Sigmoid colon (tissue), 6 donors: ENCODE measurements at regions not wholly inside any gene's neighbourhood (a gene's known extent, or its start where the extent isn't known, plus 50 kb on each side); places are given as distances from the start of the nearest gene placed in this dataset.

Experiments
- DNase-seq: peaks from one replicate; pipeline ENCODE4 v3.0.0-alpha.2; 2019
- H3K27ac ChIP-seq, 4 donors: fragments of 200-600 bp; sonication (generic); one replicate each; pipeline ENCODE4 v1.5.1; 2016 to 2019; ENCODE audit warnings: mild to moderate bottlenecking in 1 of 4
- H3K27me3 ChIP-seq, 3 donors: fragments of 200-600 bp; sonication (generic); one replicate each; pipeline ENCODE4 v1.5.1; 2019; ENCODE audit warnings: mild to moderate bottlenecking in 1 of 3
- H3K36me3 ChIP-seq, 4 donors: fragments of 200-600 bp; sonication (generic); one replicate each; pipeline ENCODE4 v1.5.1; 2016 to 2019
- H3K4me1 ChIP-seq, 4 donors: fragments of 200-600 bp; sonication (generic); one replicate each; pipeline ENCODE4 v1.5.1; 2017 to 2019
- H3K4me3 ChIP-seq, 4 donors: fragments of 200-600 bp; sonication (generic); one replicate each; pipeline ENCODE4 v1.5.1; 2017 to 2019; ENCODE audit warnings: mild to moderate bottlenecking in 2 of 4, moderate library complexity in 1 of 4
- H3K9me3 ChIP-seq, 4 donors: fragments of 200-600 bp in 3 of 4; sonication (generic) in 3 of 4; one replicate each; pipeline versions ENCODE4 v1.5.1 to v1.6.1; 2013 to 2019
- EP300 ChIP-seq, 4 donors: sonication (generic); formaldehyde crosslinking; IDR thresholded peaks; one replicate each; pipeline ENCODE4 v1.6.1; 2017; ENCODE audit warnings: antibody characterized with exemption in 4 of 4
- POLR2A ChIP-seq, 2 donors: fragments of 450-650 bp; IDR thresholded peaks; one replicate each; pipeline ENCODE4 v1.6.1; 2016; ENCODE audit warnings: antibody characterized with exemption in 2 of 2, mild to moderate bottlenecking in 2 of 2, moderate library complexity in 2 of 2
- POLR2AphosphoS5 ChIP-seq, 4 donors: sonication (generic); formaldehyde crosslinking; IDR thresholded peaks; one replicate each; pipeline ENCODE4 v1.6.1; 2017; ENCODE audit warnings: antibody characterized with exemption in 4 of 4
- WGBS, 2 donors: extraction: QIAGEN DNeasy Blood & Tissue Kit; methylation state at CpG; one replicate each; pipeline ENCODE4 v1.1.7; 2013; 5-methylcytosine and 5-hydroxymethylcytosine counted together
- intact Hi-C: fragments of 100-400 bp; cut with DNase I; formaldehyde crosslinking; loops from one replicate; pipeline ENCODE4 v1.15.1; 2023
- TF ChIP-seq, protein P1 (sequence below), 4 experiments: fragments of 450-650 bp in 3 of 4; fragments of 200-600 bp in 1 of 4; IDR thresholded peaks; one replicate each; pipeline ENCODE4 v1.5.1; 2016 to 2019; ENCODE audit warnings: antibody characterized with exemption in 4 of 4, mild to moderate bottlenecking in 3 of 4, moderate library complexity in 2 of 4
- donor health status: healthy with polysubstance abuse.
- donor health status: healthy.

DNA sequence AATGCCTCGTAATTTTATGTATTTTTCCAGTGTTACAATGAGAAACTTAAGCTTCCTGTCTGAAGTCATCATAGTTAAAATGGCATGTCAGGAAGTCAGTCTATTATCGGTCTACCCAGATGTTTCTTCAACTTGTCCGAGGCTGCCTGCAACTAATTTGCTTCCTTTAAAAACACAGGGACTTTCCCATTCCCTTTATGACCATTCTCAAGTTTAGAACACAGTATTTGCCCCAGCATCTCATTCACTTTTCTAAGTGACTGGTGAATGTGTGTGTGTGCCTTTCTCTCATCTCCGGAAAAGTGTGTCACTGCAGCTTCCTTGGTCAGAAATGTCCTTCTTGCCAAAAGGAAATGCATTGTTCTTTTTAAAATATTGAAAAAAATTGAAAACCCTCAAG is 466.6 kb downstream of the RAP2B start:
- 34 to 66% methylated on average over 4 of the region's 4 CpGs for WGBS, 2 donors
- H3K27ac ChIP-seq, result no peak overlapping the region
- H3K36me3 ChIP-seq, result no peaks in the 10 kb centered on the region
- no peak for DNase-seq
- no peaks in the 10 kb centered on the region for H3K9me3 ChIP-seq
- intact Hi-C loops, result no loop called here
- no peaks in the 10 kb centered on the region for H3K27me3 ChIP-seq
- H3K4me1 ChIP-seq, result no peaks in the 10 kb centered on the region
- no peak for TF ChIP-seq EP300 (IDR thresholded peaks at IDR 0.05)
- TF ChIP-seq POLR2AphosphoS5 (IDR thresholded peaks at IDR 0.05), result no peak
- no peak for TF ChIP-seq POLR2A (IDR thresholded peaks at IDR 0.05)
- TF ChIP-seq, protein P1, sequence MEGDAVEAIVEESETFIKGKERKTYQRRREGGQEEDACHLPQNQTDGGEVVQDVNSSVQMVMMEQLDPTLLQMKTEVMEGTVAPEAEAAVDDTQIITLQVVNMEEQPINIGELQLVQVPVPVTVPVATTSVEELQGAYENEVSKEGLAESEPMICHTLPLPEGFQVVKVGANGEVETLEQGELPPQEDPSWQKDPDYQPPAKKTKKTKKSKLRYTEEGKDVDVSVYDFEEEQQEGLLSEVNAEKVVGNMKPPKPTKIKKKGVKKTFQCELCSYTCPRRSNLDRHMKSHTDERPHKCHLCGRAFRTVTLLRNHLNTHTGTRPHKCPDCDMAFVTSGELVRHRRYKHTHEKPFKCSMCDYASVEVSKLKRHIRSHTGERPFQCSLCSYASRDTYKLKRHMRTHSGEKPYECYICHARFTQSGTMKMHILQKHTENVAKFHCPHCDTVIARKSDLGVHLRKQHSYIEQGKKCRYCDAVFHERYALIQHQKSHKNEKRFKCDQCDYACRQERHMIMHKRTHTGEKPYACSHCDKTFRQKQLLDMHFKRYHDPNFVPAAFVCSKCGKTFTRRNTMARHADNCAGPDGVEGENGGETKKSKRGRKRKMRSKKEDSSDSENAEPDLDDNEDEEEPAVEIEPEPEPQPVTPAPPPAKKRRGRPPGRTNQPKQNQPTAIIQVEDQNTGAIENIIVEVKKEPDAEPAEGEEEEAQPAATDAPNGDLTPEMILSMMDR (IDR thresholded peaks at IDR 0.05), result no peak
- H3K4me3 ChIP-seq, result no peak overlapping the region

DNA sequence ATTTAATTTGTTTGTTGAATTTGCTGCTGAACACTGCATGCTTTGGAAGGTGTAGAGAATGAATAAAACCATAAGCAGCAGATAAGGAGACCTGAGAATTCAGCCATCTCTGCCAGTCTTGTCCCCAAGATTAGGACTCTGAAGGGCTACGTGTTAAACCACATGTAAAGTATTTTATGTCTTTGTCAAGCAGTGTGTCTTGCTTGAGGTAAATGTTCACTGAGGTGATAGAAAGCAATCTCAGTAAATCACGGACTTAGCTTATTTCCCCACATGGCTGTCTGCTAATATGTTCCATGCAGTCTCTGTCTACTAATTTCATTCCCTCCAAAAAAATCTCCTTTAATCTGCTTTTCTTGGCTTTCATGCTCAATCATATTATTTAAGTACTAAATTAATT is 467.1 kb downstream of the RAP2B start:
- WGBS, 2 donors, result 85 to 92% methylated on average over 2 of the region's 2 CpGs
- TF ChIP-seq POLR2A (IDR thresholded peaks at IDR 0.05) (no peak), POLR2AphosphoS5 (IDR thresholded peaks at IDR 0.05) (no peak), EP300 (IDR thresholded peaks at IDR 0.05) (no peak)
- TF ChIP-seq, protein P1 (IDR thresholded peaks at IDR 0.05), result no peak
- H3K4me3 ChIP-seq, result no peak overlapping the region
- H3K27me3 ChIP-seq, result no peaks in the 10 kb centered on the region
- no peak overlapping the region for H3K27ac ChIP-seq
- H3K36me3 ChIP-seq, result no peaks in the 10 kb centered on the region
- DNase-seq, result no peak
- H3K4me1 ChIP-seq, result no peaks in the 10 kb centered on the region
- intact Hi-C loops, result no loop called here
- H3K9me3 ChIP-seq, result no peaks in the 10 kb centered on the region

DNA sequence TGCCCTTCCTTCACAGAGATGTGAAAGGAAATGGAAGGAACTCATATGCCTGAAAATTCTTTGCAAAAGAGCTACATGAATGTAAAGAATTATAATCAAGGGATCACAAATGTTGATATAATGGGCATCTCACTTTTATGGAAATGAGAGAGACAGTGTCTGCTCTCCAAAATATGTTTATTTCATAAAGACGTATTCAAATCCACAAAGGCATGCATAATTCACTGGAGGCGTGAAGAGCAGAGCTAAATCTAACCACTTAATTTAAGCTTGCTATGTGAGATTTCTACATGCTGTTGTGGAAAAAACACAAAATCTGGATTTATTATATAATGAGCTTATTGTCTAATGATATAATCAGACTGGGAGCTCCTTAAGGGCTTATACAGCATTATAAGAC is 469.1 kb downstream of the RAP2B start:
- Histone ChIP-seq H3K27ac (no peak overlapping the region), H3K4me1 (no peaks in the 10 kb centered on the region), H3K27me3 (no peaks in the 10 kb centered on the region), H3K4me3 (no peak overlapping the region), H3K9me3 (no peaks in the 10 kb centered on the region), H3K36me3 (no peaks in the 10 kb centered on the region)
- intact Hi-C loops, result no loop called here
- DNase-seq, result no peak
- no peak for TF ChIP-seq EP300 (IDR thresholded peaks at IDR 0.05)
- TF ChIP-seq POLR2AphosphoS5 (IDR thresholded peaks at IDR 0.05), result no peak
- TF ChIP-seq POLR2A (IDR thresholded peaks at IDR 0.05), result no peak
- TF ChIP-seq, protein P1 (IDR thresholded peaks at IDR 0.05), result no peak
- 79 to 92% methylated on average over 2 of the region's 2 CpGs for whole genome bisulfite sequencing, 2 donors

DNA sequence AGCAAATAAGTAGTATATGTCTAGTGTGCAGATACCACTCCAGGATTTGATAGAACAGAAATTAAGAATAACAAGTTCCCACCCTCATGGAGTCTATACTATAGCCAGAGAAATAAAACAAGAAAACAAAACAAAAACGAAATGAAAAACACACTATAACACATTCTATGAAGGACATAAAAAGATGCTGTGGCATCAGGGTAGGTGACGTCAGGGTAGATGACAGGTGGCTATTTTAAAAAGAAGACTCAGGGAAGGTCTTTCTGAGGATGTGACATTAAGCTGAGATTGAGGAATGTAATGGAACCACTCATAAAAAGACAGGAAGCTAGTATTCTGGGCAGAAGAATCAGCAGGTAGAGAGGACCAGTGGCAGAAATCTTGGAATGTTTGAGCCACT is 469.6 kb downstream of the RAP2B start:
- TF ChIP-seq POLR2AphosphoS5 (IDR thresholded peaks at IDR 0.05) (no peak), POLR2A (IDR thresholded peaks at IDR 0.05) (no peak), EP300 (IDR thresholded peaks at IDR 0.05) (no peak)
- TF ChIP-seq, protein P1 (IDR thresholded peaks at IDR 0.05), result no peak
- intact Hi-C loops, result no loop called here
- 72 to 89% methylated on average over 2 of the region's 2 CpGs for WGBS, 2 donors
- Histone ChIP-seq H3K9me3 (no peaks in the 10 kb centered on the region), H3K4me1 (no peaks in the 10 kb centered on the region), H3K27me3 (no peaks in the 10 kb centered on the region), H3K36me3 (no peaks in the 10 kb centered on the region), H3K27ac (no peak overlapping the region), H3K4me3 (no peak overlapping the region)
- DNase-seq, result no peak

DNA sequence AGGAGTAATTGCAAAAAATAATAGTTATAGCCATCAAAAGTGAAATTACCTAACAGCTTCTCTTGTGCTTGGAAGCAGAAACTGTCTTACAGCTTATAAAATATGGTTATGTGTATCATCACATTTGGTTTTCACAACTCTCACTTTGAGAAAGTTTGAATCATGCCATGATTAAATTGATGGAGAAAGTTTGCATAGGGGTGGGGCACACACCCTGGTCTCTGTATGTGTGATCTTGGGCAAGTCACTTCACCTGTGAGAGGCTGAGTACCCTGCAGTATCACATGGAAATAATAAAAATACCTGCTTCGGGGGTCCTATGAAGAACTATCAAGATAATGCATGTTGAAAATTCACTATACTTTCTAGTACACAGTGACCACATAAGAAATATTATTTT is 471.4 kb downstream of the RAP2B start:
- Histone ChIP-seq H3K27ac (no peak overlapping the region), H3K9me3 (no peaks in the 10 kb centered on the region), H3K4me3 (no peak overlapping the region), H3K36me3 (no peaks in the 10 kb centered on the region), H3K27me3 (no peaks in the 10 kb centered on the region), H3K4me1 (no peaks in the 10 kb centered on the region)
- intact Hi-C loops, result no loop called here
- TF ChIP-seq POLR2A (IDR thresholded peaks at IDR 0.05) (no peak), EP300 (IDR thresholded peaks at IDR 0.05) (no peak), POLR2AphosphoS5 (IDR thresholded peaks at IDR 0.05) (no peak)
- TF ChIP-seq, protein P1 (IDR thresholded peaks at IDR 0.05), result no peak
- no peak for DNase-seq
- WGBS, 2 donors, result 85 to 91% methylated on average over 1 of the region's 1 CpG
